ENCODE measurements at regions not wholly inside any gene's neighbourhood (a gene's known extent, or its start where the extent isn't known, plus 50 kb on each side); places are given as distances from the start of the nearest gene placed in this dataset.
A peak's percentile ranks its signal among the peaks of the same experiment; 100 is the strongest.
"Not testable (repeated sequence)": the region's sequence is repeated elsewhere in the genome, so short reads cannot be mapped to it uniquely, and the experiment has no call there.

DNA sequence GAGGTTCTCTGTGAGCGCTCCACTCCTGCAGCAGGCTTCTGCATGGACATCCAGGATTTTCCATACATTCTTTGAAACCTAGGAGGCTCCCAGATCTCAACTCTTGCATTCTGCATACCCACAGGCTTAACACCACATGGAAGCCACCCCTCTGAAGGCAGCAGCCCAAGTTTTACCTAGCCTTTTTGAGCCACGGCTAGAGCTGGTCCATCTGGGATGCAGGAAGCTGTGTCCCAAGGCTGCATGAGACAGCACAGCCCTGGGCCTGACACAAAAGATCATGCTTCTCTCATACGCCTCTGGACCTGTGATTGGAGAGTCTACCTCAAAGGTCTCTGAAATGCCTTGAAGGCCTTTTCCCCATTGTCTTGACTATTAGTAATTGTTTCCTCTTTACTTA is 53.6 kb upstream of the RPRM start:
- no peak for DNase-seq (ENCODE audit: low read depth)

DNA sequence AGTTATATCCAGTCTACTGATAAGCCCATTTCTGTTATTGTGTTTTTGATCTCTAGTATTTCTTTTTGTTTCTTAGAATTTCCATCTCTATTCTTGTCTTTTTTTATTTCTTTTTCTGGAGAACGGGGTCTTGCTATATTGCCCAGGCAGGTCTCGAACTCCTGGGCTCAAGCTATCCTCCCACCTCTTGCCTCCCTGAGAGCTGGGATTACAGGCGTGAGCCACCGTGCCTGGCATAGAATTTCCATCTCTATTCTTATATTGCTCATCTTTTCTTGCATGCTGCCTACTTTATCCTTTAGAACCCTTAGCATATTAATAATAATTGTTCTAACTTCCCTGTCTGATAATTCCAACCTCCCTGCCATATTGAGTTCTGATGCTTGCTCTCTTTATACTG is 55.2 kb upstream of the RPRM start:
- DNase-seq (ENCODE audit: low read depth) = not testable (repeated sequence)

DNA sequence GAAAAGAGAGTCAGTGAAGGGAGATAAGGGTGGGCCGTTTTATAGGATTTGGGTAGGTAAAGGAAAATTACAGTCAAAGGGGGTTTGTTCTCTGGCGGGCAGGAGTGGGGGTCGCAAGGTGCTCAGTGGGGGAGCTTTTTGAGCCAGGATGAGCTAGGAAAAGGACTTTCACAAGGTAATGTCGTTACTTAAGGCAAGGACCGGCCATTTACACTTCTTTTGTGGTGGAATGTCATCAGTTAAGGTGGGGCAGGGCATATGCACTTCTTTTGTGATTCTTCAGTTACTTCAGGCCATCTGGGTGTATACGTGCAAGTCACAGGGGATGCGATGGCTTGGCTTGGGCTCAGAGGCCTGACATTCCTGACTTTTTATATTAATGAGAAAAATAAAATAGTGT is 56.0 kb upstream of the RPRM start:
- DNase-seq (ENCODE audit: low read depth) = not testable (repeated sequence)

DNA sequence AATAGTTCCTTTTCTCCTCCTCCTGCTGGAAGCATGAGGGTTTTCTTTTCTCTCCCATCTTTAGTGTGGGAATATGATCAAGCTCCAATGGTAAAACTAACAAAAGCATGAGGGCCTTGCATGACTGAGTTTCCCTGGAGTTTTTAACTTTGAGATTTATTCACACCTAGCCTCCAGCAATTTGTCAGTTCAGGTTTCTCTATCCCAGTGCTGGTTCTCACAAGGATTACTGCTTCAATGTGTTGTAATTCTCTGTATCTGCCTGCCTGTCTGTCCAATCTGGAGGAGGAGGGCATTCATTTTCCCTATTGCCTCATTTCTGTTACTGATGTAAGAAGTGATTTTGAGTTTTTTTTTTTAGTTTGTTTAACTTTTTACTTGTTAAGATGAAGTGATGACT is 57.6 kb upstream of the RPRM start:
- no peak for DNase-seq (ENCODE audit: low read depth)

DNA sequence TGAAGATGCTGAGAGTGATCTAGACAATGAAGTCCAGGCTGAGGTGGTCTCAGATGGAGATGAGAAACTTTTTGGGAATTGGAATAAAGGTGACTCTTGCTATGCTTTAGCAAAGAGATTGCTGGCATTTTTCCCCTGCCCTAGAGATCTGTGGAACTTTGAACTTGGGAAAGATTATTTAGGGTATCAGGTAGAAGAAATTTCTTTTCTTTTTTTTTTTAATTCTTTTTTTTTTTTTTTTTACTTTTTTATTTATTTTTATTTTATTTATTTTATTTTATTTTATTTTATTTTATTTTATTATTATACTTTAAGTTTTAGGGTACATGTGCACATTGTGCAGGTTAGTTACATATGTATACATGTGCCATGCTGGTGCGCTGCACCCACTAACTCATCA is 59.5 kb upstream of the RPRM start:
- not testable (repeated sequence) for DNase-seq (ENCODE audit: low read depth)

DNA sequence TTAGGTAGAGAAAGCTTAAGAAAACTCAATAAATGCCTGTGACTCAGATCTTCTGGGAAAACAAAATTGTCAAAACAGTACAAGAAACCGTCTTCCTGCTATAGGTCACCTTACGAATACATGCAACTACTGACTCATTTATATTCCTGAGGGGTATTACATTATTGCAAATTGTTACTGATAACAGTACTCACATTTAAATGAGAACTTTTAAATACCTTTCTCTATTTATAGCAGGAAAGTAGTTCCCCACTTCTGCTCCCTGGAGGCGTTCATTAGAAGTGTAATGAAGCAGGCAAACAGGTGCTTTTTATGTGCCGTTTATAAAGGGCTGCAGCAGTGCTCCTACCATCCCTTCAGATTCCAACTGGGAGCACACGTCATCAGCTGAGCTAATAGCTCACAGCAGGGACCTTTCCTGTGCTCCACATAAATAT is 65.1 kb upstream of the RPRM start:
- no peak for DNase-seq (ENCODE audit: low read depth)

DNA sequence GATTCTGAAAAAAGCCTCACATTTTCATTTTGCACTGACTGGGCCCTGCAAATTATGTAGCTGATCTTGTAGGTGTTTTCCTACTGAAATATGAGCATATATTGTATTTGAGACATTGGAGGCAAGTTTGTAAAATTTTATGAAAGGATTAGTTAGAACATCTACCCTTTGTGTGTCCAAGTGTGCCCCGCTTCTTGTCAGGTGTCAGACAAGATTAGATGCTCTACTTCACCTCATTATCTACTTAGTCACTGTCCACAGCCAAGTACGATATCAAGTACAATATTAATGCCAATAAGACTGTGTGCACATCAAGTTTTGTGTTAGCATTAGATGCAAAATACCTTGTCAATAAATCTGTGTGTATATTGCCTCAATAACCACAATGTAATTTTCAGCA is 67.8 kb upstream of the RPRM start:
- no peak for DNase-seq (ENCODE audit: low read depth)

DNA sequence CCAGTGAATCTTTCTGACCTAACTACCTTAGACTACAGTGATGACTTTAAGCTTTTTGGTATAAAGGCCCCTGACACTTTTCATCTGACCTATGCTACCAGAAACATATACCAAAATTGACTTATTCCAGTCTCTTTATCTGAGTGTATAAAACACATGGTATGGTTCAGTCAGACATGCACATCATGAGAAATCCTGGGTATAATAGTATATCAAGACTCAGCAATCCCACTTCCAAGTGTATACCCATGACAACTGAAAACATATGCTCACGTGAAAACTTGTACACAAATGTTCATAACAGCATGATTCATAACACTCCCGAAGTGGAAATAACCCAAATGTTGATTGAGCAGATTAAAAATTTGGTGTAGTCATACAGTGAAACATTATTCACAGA is 70.0 kb upstream of the RPRM start:
- DNase-seq (ENCODE audit: low read depth) = no peak

DNA sequence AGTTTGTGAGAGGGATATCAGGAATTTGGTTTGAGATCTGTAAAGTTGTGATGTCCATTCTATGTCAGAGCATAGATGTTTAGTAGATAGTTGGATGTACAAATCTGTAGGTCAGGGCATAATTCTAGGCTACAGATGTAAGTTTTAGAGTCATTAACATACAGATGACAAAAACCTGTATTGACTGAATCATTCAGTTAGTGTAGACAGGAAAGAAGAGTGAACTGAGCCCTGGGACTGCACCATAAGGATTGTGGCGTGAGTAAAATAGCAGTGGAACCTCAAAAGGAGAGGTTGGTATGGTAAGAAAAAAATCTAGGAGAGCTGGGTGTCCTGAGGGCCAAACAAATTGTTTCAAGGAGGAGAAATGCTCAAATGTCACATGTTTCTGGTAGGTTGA is 73.1 kb upstream of the RPRM start:
- DNase-seq (ENCODE audit: low read depth) = no peak

DNA sequence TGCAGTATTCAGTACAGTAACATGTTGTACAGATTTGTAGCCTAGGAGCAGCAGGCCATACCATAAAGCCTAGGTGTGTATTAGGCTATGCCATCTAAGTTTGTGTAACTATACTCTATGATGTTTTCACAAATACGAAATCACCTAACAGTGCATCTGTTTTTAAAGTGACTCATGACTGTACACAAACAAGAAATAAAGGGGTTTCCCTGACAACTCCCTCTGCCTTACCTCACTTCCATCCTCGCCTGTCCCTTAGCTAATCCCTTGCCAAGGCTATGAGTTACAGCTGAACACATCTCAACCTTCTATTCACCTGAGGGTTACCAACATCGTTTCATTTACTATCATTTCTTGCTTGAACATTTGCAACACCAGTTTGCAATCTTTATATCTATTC is 78.6 kb upstream of the RPRM start:
- DNase-seq (ENCODE audit: low read depth) = no peak

DNA sequence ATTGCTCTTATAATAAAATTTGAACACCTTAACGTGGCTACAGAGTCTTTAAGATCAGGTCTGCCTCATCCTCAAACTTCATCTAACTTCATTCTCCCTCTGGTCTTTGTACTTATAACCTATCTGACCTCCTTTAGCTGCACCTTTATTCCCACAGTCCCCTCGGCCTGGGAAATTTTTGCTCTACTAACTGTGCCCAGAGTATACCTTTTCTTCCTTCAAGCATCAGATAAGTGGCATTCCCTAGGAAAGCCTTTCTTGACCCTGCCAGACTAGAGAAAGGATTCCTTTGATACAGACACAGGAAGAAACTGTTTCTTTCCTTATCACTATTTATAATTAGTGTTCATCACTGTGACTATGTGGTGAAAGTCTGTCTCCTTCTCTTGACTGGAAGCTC is 79.2 kb upstream of the RPRM start:
- DNase-seq (ENCODE audit: low read depth) = no peak

DNA sequence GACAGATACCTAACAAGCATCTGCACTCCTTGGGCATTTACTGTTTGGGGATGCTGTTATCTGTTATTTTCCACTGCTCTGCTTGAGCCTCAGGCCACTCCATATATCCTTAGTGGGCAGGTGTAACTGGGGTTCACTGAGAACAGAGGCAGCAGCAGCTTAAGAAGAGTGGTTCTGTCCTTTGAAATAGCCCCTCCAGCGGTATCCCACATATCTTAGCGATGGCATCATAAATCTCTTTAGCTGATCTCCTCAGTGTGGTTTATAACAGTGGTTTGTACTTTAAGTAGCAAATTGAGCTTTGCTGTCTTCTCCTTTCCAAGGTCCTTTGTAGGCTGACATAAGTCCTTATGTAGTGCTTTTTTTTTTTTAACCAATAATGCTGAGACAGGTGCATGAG is 79.7 kb upstream of the RPRM start:
- no peak for DNase-seq (ENCODE audit: low read depth)

DNA sequence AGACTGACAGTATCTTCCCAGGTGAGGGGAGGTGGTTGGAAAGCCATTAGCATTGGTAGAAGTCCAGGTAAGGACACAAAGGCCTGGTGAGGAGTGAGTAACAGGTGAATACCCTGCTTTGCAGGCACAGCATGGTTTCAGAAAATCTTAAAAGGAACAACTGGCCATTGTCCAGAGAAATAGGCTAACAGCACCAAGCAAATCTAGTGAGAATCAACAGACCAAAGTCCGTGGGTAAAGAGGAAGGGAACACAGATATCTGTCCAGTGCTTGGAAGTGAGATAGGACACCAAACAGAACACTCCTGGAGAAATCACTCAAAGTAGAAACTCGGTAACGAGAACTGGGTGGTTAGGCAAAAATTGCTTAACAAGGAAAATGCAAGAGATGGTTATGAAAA is 88.8 kb upstream of the RPRM start:
- DNase-seq (ENCODE audit: low read depth) = no peak

DNA sequence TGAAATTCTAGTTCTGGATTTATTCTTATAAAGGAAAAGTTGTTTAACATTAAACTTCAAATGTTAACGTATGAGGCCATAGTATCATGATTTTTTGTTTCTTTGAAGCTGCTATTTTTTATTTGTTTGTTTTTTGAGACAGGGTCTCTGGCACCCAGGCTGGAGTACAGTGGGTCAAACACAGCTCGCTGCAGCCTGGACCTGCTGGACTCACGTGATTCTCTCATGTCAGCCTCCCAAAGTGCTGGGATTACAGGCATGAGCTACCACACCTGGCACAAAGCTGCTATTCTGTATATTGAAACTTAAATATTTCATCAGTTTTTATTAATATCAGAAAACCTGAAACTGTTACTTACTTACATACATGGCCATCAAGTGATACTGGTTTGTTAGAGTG is 89.5 kb upstream of the RPRM start:
- no peak for DNase-seq (ENCODE audit: low read depth)

DNA sequence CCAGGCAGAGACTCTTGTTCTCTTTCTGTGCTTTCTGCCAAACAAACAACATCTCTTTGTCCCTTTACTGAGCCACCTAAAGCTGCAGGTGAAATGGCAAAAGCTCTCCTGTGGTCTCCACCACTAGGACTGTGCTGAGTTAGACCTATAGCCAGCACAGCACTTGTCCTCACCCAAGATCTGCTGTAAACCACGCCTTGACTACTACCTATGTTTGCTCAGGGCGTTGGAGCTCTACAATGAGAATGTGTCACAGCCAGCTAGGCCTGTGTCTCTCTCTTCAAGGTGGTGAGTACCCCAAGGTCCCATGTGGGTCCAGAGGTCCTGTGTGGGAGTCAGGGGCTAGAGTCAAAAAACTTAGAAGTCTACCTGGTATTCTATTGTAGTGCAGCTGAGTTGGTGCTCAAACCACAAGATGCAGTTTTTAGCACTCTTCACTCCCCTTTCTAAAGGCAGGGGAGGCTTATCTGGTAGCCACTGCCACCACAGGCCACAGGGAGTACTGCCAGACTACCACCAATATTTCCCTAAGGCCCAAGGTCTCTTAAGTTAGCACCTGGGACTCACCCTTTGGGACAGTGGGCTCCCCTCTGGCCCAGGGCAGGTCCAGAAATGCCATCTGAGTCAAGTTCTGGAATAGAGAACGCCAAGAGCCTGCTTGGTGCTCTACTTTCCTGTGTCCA is 96.8 kb upstream of the RPRM start:
- DNase-seq (ENCODE audit: low read depth) = no peak

DNA sequence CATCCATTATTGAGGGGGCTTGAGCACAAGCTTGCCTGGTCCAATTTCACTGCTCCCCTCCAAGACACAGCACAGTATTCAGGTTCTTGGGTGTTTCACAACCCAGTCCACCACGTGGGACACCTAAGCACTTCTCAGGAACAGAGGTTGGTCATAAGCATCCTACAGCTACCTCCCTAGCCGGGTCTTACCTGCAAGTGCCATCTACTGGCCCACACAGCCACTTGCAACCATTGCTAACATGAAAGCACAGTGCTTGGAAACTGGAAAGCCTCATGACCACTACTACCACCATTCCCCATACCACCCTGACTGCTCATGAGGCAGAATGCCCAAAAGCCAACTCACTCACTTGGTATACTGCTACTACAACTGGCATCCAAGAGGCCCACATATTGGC is 105.7 kb upstream of the RPRM start:
- no peak for DNase-seq (ENCODE audit: low read depth)

DNA sequence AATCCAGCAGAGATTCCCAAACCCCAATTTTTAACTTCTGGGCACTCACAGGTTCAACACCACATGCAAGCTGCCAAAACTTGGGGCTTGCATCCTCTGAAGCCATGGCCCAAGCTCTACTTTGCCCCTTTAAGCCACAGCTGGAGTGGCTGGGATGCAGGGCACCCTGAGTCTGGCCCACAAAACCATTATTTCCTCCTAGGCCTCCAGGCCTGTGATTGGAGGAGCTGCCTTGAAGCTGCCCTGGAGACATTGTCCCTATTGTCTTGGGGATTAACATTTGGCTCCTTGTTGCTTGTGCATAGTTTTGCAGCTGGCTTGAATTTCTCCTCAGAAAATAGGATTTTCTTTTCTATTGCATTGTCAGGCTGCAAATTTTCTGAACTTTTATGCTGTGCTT is 109.8 kb upstream of the RPRM start:
- DNase-seq (ENCODE audit: low read depth) = no peak

DNA sequence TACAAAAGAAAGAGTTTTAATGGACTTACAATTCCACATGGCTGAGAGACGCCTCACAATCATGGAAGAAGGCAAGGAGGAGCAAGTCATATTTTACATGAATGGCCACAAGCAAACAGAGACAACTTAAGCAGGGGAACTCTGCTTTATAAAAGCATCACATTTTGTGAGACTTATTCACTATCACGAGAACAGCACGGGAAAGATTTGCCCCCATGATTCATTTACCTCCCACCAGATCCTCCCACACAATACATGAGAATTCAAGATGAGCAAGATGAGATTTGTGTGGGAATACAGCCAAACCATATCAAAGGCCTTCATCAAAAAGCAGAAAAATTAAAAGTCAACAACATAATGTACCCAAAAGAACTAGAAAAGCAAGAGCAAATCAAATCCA is 111.0 kb upstream of the RPRM start:
- no peak for DNase-seq (ENCODE audit: low read depth)

DNA sequence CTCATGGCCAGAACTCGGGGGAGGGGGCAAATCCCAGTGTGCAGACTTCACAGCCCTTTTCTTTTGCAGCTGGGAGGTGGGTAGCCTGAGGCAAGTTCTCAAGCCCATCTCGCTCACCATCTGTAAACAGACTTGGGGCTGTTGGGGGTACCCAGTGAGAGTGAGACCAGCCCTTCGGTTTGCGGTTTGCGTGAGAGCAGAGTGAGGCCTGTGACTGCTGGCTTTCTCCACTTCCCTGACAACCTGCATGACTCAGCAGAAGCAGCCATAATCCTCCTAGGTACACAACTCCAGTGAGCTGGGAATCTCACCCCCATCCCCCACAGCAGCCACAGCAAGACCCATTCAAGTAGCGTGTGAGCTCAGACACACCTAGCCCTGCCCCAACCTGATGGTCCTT is 114.5 kb upstream of the RPRM start:
- not testable (repeated sequence) for DNase-seq (ENCODE audit: low read depth)

DNA sequence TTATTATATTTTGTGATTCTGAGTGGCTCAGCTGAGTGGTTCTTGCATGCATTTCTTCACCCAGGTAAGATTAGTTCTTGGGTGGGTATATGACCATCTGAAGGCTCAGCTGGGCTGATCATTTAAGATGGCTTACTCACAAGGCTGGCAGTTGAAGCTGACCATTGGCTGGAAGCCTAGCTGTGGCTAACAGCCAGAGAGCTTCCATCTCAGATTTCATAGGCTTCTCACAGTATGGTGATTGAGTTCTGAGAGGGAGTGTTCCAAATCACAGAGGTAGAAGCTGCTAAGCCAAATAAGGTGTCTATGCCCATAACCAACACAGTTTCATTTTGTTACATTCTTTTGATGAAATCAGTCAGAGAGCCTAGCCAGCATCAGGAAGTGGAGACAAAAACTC is 117.4 kb upstream of the RPRM start:
- DNase-seq (ENCODE audit: low read depth) = peak; percentile 19

DNA sequence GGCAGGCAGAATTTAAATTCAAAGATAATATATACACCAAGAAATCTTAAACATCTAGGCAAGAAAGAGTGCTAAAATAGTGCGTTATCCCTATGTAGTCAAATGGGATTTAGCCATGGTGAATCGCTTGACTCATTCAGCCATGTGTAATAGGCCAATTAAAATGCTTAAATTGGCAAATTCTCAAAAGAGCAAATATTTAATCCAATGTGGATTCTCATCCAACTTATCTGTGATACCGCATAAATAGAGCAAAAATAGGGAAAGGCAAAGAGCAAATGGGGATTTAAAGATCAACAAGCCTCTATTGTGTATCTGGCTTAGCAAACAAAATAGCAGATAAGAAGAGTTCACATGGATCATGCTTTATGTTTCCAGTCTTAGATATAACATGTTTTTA is 123.2 kb upstream of the RPRM start:
- no peak for DNase-seq (ENCODE audit: low read depth)

DNA sequence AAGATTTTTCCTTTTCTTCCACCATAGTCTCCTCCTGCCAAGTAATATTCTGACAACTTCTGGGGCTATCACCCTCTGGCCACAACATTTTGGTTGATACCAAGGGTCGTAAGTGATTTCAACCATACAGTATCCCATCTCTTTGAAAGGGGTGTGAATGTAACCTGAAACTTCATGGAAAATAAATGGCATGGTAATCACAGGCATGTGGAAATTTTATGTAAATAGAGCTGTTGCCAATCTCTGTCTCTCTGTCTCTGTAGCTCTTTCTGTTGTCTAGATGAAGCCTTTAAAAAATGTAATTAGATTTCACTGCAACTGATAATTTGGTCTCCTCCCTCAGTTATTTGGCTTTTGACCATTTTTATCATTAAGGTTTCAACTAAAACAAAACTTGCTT is 125.6 kb upstream of the RPRM start:
- no peak for DNase-seq (ENCODE audit: low read depth)

DNA sequence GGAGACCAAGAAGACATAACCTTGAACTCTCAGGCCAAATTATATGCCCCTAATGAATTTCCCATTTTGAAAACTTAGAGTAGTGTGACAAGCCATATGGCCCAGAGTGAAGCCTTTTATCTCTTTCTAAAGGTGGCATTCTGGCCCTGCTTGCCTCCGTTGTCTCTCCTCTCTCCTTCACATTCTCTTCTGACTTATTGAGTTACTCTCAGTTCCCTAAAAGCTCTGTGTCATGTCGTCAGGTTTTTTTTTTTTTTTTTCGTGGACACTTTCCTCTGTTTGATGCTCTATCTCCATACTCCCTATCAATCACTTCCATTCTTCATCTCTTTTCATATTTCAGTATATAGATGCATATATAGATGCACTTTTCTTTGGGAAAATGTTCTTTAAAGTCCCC is 128.1 kb upstream of the RPRM start:
- DNase-seq (ENCODE audit: low read depth) = no peak

DNA sequence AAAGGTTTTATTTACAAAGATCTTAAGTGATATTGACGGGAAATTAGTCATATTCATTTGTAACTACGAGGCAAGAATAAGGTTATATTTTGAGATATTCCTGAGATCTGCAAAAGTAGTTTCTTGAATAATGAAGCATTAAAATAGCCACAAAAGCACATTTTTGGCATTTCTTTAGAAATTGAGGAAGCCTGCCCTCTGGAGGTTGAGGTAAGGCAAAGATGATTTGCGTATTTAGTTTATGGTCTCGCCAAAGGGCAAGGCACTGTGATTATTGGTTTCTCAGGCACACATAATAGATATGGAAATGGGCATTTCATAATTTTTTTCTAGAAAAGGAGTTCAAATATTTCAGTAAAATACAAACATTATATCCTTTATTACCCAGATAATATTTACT is 143.7 kb upstream of the RPRM start:
- DNase-seq (ENCODE audit: low read depth) = no peak

DNA sequence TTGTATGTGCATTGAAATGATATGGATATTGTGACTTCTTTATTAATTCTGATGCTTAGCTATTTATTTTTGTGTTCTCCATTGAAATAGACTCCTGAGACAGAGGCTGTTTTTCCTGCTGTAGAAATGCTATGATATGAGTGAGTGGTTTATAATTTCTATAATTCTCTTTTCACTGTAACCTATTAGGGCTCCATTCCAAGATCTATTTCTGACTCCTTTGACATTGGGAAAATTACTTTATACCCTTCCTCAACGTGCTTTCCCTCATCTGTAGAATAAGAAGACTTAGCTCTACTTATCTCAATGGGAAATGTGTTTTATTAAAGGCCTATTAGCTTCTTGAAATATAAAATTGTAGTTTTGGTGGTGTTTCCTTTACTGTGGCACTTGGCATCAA is 144.5 kb upstream of the RPRM start:
- no peak for DNase-seq (ENCODE audit: low read depth)
